IMR-90 (cell line): ENCODE measurements at regions not wholly inside any gene's neighbourhood (a gene's known extent, or its start where the extent isn't known, plus 50 kb on each side); places are given as distances from the start of the nearest gene placed in this dataset.

Experiments used
- ATAC-seq: fragments of 200-7000 bp; cut with Tn5 transposase; 2 replicates; pipeline ENCODE4 v1.9.1; 2020; ENCODE audit warnings: low read depth, mild to moderate bottlenecking, moderate library complexity
- BruUV-seq: library from RNA; stranded (reverse); fragments of 400-500 nt; replicated peaks from 2 replicates; lab custom pipeline; 2021; lab: Mats Ljungman, UMichigan
- CTCF ChIA-PET: fragments of 300-600 bp; formaldehyde crosslinking; extraction: SDS; loops from one replicate; lab custom pipeline; 2021; ENCODE audit warnings: antibody characterized with exemption; lab: Yijun Ruan, JAX
- POLR2A ChIA-PET: fragments of 300-600 bp; sonication (Branson Sonifier 250); formaldehyde crosslinking; loops from one replicate; lab custom pipeline; 2022; ENCODE audit warnings: antibody characterized with exemption; ENCODE audit not compliant: unreplicated experiment; lab: Charles Lee
- DNase-seq: peaks from one replicate; pipeline ENCODE4 v3.0.0; 2013
- H2AFZ ChIP-seq: replicated peaks from 2 replicates; pipeline ENCODE3; 2013; ENCODE audit warnings: low read length, mild to moderate bottlenecking; ENCODE audit not compliant: poor library complexity
- H2AK5ac ChIP-seq: 2 replicates; pipeline ENCODE4 v1.6.1; 2013; ENCODE audit warnings: low read depth, low read length, inconsistent platforms
- H2AK9ac ChIP-seq: replicated peaks from 2 replicates; pipeline ENCODE3; 2013; ENCODE audit warnings: mild to moderate bottlenecking, low read depth, low read length, moderate library complexity; ENCODE audit not compliant: poor library complexity
- H2BK120ac ChIP-seq: 2 replicates; pipeline ENCODE4 v1.6.1; 2013; ENCODE audit warnings: low read depth, low read length, inconsistent platforms
- H2BK15ac ChIP-seq: 3 replicates; pipeline ENCODE4 v1.6.1; 2013; ENCODE audit warnings: low read depth, low read length, inconsistent platforms
- H2BK20ac ChIP-seq: 2 replicates; pipeline ENCODE4 v1.6.1; 2013; ENCODE audit warnings: low read depth, mild to moderate bottlenecking, inconsistent platforms, low read length, moderate library complexity
- H2BK5ac ChIP-seq: 2 replicates; pipeline ENCODE4 v1.6.1; 2013; ENCODE audit warnings: mild to moderate bottlenecking, low read depth, low read length, inconsistent platforms; ENCODE audit not compliant: poor library complexity, severe bottlenecking
- H3K14ac ChIP-seq: replicated peaks from 2 replicates; pipeline ENCODE4 v1.6.1; 2013; ENCODE audit warnings: low read depth, low read length, inconsistent platforms
- H3K18ac ChIP-seq: 2 replicates; pipeline ENCODE4 v1.6.1; 2013; ENCODE audit warnings: low read depth, low read length, control low read depth
- H3K23ac ChIP-seq: 2 replicates; pipeline ENCODE4 v1.6.1; 2013; ENCODE audit warnings: low read depth, low read length, inconsistent platforms
- H3K27ac ChIP-seq: 2 replicates; pipeline ENCODE4 v1.5.1; 2013; ENCODE audit warnings: mild to moderate bottlenecking, control low read depth, low read length; ENCODE audit not compliant: insufficient read depth
- H3K27me3 ChIP-seq: 2 replicates; pipeline ENCODE4 v1.6.1; 2013; ENCODE audit warnings: low read length; ENCODE audit not compliant: control insufficient read depth, insufficient read depth
- H3K36me3 ChIP-seq: 2 replicates; pipeline ENCODE4 v1.6.1; 2013; ENCODE audit warnings: low read length, mixed read lengths; ENCODE audit not compliant: control insufficient read depth, insufficient read depth
- H3K4ac ChIP-seq: 2 replicates; pipeline ENCODE4 v1.6.1; 2013; ENCODE audit warnings: low read depth, low read length, inconsistent platforms
- H3K4me1 ChIP-seq: 2 replicates; pipeline ENCODE4 v1.6.1; 2013; ENCODE audit warnings: low read length, mixed read lengths; ENCODE audit not compliant: control insufficient read depth, insufficient read depth
- H3K4me2 ChIP-seq: 2 replicates; pipeline ENCODE4 v1.6.1; 2013; ENCODE audit warnings: low read depth, mild to moderate bottlenecking, control low read depth, low read length, moderate library complexity
- H3K4me3 ChIP-seq: 2 replicates; pipeline ENCODE4 v1.5.1; 2013; ENCODE audit warnings: low read depth, mild to moderate bottlenecking, control low read depth, low read length, moderate library complexity; ENCODE audit not compliant: insufficient read depth
- H3K56ac ChIP-seq: 2 replicates; pipeline ENCODE4 v1.6.1; 2013; ENCODE audit warnings: low read length, inconsistent platforms; ENCODE audit not compliant: insufficient read depth; ENCODE audit errors: extremely low read depth
- H3K79me1 ChIP-seq, 2 experiments: 2 replicates each; pipeline ENCODE4 v1.6.1; 2013; ENCODE audit warnings: low read length in 2 of 2, inconsistent platforms in 1 of 2, low read depth in 1 of 2
- H3K9ac ChIP-seq: 2 replicates; pipeline ENCODE4 v1.6.1; 2013; ENCODE audit warnings: low read depth, low read length, control low read depth
- H3K9me1 ChIP-seq: 2 replicates; pipeline ENCODE4 v1.6.1; 2013; ENCODE audit warnings: low read length, inconsistent platforms; ENCODE audit not compliant: insufficient read depth
- H3K9me3 ChIP-seq: 2 replicates; pipeline ENCODE4 v1.6.1; 2013; ENCODE audit warnings: low read length; ENCODE audit not compliant: control insufficient read depth, insufficient read depth
- H4K20me1 ChIP-seq: 2 replicates; pipeline ENCODE4 v1.6.1; 2013; ENCODE audit warnings: low read length, inconsistent platforms; ENCODE audit not compliant: insufficient read depth
- H4K5ac ChIP-seq: 2 replicates; pipeline ENCODE4 v1.6.1; 2013; ENCODE audit warnings: mild to moderate bottlenecking, low read depth, low read length, control low read depth
- H4K8ac ChIP-seq, 2 experiments: 2 replicates each; pipeline ENCODE4 v1.6.1; 2013; ENCODE audit warnings: low read depth in 2 of 2, low read length in 2 of 2, control low read depth in 1 of 2, inconsistent platforms in 1 of 2
- H4K91ac ChIP-seq: 2 replicates; pipeline ENCODE4 v1.6.1; 2013; ENCODE audit warnings: low read depth, low read length, inconsistent platforms; ENCODE audit not compliant: insufficient read depth
- CTCF ChIP-seq: conservative IDR thresholded peaks from 2 replicates; pipeline ENCODE4 v1.5.1; 2012; ENCODE audit warnings: mild to moderate bottlenecking, low read depth, low read length, improper control_type of control experiment
- MAZ ChIP-seq: IDR thresholded peaks from 2 replicates; pipeline ENCODE4 v1.6.1; 2012; ENCODE audit warnings: low read depth, mild to moderate bottlenecking, low read length, improper control_type of control experiment, moderate library complexity, borderline replicate concordance
- MXI1 ChIP-seq: IDR thresholded peaks from 2 replicates; pipeline ENCODE4 v1.6.1; 2012; ENCODE audit warnings: low read depth, mild to moderate bottlenecking, low read length, moderate library complexity, borderline replicate concordance
- RAD21 ChIP-seq: IDR thresholded peaks from 2 replicates; pipeline ENCODE4 v1.6.1; 2012; ENCODE audit warnings: low read length, improper control_type of control experiment
- SMC3 ChIP-seq: fragments of 150-350 bp; IDR thresholded peaks from 2 replicates; pipeline ENCODE4 v1.6.1; 2016; ENCODE audit warnings: low read depth, mild to moderate bottlenecking, antibody characterized with exemption, low read length, moderate library complexity
- WGBS, 2 experiments: methylation state at CpG; one replicate each; pipeline versions ENCODE4 v1.1.5 to v1.1.7; 2013; ENCODE audit warnings: missing lambda C conversion rate in 2 of 2; ENCODE audit not compliant: insufficient read length in 1 of 2; ENCODE audit errors: extremely low coverage in 2 of 2; 5-methylcytosine and 5-hydroxymethylcytosine counted together
- dilution Hi-C: fragments of 300-500 bp; cut with HindIII; formaldehyde crosslinking; loops from one replicate; pipeline ENCODE4 v1.14.3; 2018; ENCODE audit warnings: low sequenced_read_pairs; ENCODE audit not compliant: unreplicated experiment
- in situ Hi-C: fragments of 300-500 bp; cut with MboI; formaldehyde crosslinking; loops from 3 replicates; pipeline ENCODE4 v1.14.3; 2019; ENCODE audit warnings: low sequenced_read_pairs, inconsistent platforms, mixed read lengths
- intact Hi-C: fragments of 100-400 bp; cut with micrococcal nuclease; formaldehyde crosslinking; loops from 2 replicates; pipeline ENCODE4 v1.10.0; 2022

GRCh38 chr12:126258190-126258589 is 1193.0 kb downstream of the AACS start:
- Histone ChIP-seq H2BK15ac (no peak overlapping the region), H2BK5ac (no peak overlapping the region), H3K79me1 (no peaks in the 10 kb centered on the region), H3K4me3 (no peak overlapping the region), H3K36me3 (no peaks in the 10 kb centered on the region), H3K23ac (no peak overlapping the region), H3K14ac (no peak overlapping the region), H3K56ac (no peak overlapping the region), H4K91ac (no peak overlapping the region), H2AFZ (no peak overlapping the region), H3K9me1 (no peaks in the 10 kb centered on the region), H4K20me1 (no peaks in the 10 kb centered on the region), H4K5ac (no peak overlapping the region), H3K9me3 (peaks cover 15% of the 10 kb centered on the region), H4K8ac (no peak overlapping the region), H3K27ac (no peak overlapping the region), H3K27me3 (no peaks in the 10 kb centered on the region), H3K18ac (no peak overlapping the region), H3K4me1 (no peaks in the 10 kb centered on the region), H3K4me2 (no peak overlapping the region), H2AK5ac (no peak overlapping the region), H2BK20ac (no peak overlapping the region), H2BK120ac (no peak overlapping the region), H3K4ac (no peak overlapping the region), H2AK9ac (no peak overlapping the region), H3K9ac (no peak overlapping the region)
- TF ChIP-seq MXI1 (no peak), RAD21 (no peak), CTCF (no peak), SMC3 (no peak), MAZ (no peak)
- intact Hi-C loops: no loop called here
- ATAC-seq (no peak), DNase-seq (no peak)
- CTCF ChIA-PET: no interaction called here
- in situ Hi-C loops: no loop called here
- WGBS, 2 experiments: no CpG with 5 or more reads among the region's 3 CpGs
- POLR2A ChIA-PET: no interaction called here
- dilution Hi-C loops: no loop called here
- BruUV-seq: no TSS peak
